NCI-H1694 treated with DMSO at 0.1 percent for 48 hours (cell line): ENCODE measurements at regions not wholly inside any gene's neighbourhood (a gene's known extent, or its start where the extent isn't known, plus 50 kb on each side); places are given as distances from the start of the nearest gene placed in this dataset.

Experiments
- DNase-seq: peaks from one replicate; lab custom pipeline; 2025; lab: John Stamatoyannopoulos, UW

GRCh38 chr3:106533093-106533787 lies 664.4 kb upstream of the CBLB start:
- no peak for DNase-seq

DNA sequence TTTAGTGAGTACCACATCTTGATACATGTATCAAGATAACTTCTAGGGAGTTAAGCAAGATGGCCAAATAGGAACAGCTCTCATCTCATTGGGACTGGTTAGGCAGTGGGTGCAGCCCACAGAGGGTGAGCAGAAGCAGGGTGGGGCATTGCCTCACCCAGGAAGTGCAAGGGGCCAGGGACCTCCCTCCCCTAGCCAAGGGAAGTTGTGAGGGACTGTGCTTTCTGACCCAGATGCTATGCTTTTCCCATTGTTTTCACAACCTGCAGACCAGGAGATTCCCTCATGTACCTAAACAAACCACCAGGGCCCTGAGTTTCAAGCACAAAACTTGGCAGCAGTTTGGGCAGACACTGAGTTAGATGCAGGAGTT lies 665.0 kb upstream of the CBLB start:
- DNase-seq, result no peak

DNA sequence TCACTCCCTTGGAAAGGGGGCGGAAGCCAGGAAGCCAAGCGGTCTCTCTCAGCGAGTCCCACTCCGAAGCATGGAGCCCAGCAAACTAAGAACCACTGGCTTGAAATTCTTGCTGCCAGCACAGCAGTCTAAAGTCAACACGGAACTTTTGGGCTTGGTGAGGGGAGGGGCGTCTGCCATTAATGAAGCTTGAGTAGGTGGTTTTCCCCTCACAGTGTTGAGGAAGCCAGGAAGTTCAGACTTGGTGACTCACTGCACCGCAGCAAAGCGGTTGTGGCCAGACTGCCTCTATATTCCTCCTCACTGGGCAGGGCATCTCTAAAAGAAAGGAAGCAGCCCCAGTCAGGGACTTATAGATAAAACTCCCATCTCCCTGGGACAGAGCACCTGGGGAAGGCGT lies 665.4 kb upstream of the CBLB start:
- DNase-seq, result peak; percentile 3

- DNase-seq, result no peak
Observed at GRCh38 chr3:106540743-106541142, 671.9 kb upstream of the CBLB start.

DNA sequence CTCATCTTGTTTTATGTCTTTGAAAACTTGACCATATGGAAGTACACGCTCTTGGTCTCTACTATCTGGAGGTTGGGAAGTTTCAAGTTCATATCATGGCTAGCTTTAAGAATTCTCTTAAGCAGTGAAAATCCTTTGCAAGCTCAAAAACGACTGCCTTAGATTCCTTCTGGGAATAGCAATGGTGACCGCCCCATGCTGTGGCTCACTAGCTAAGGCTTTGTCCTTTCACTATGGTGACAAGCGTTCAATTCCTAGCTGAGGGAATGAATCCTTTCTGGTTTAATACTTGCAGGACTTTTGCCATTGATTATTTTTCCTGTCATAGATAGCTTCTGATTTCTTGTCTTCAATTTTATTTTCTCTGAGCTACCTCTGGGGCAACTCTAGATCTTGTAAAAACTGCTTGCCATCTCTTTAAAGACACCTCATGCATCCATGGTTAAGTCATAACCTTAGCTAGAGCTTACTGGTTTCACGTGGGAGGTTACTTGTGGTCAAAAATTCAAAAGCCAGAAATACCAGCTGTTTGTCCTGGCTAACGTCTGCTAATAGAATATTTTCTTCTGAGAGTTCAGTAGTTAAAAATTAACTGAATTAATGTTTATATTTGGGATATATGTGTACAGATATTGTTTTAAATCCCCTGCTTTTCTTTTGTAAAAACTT lies 673.4 kb upstream of the CBLB start:
- DNase-seq, result no peak

- no peak for DNase-seq
Observed at GRCh38 chr3:106552351-106553043, 683.7 kb upstream of the CBLB start.

DNA sequence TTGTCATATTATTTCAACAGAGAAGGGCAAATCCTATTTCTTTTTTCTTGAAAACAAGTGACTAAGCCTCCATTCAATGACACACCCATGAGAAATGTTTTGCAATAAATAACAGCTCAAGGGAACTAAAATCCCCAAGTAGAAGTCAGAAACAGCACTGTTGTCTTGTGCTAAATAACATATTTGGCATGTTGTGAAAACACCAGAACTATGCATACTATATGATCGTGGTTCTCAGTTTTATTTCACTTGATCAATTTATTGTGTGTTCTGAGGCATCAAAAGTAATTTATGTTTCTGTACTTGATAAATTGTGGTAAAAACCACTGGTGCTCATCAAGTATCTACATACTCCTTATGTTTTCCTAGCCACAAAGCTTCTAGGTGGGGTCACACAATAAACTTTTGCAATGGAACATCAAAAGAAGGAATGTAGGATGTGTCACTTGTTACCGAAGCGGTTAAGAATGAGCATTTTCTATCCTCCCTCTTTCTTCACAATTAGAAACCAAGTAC lies 691.7 kb upstream of the CBLB start:
- no peak for DNase-seq

GRCh38 chr3:106566277-106566676 lies 697.5 kb upstream of the CBLB start:
- DNase-seq, result no peak

DNA sequence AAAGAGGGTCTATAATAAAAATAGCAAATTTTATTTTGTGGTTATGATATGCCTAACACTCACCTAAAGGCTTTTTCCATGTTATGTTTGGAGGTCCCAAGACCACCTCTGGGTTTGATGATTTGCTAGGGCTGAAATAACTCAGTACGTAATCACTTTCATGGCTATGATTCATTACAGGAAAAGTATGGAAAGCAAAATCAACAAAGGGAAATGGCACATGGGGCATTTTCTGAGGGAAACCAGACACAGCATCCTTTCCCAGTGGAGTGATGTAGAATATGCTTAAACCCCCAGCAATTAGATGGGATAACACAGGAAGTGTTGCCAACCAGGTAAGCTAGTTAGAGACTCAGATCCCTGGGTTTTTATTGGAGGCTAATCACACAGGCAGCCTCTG lies 701.6 kb upstream of the CBLB start:
- no peak for DNase-seq

- no peak for DNase-seq
Observed at GRCh38 chr3:106573605-106574004, 704.8 kb upstream of the CBLB start.

- DNase-seq, result no peak
Observed at GRCh38 chr3:106575029-106575428, 706.2 kb upstream of the CBLB start.

DNA sequence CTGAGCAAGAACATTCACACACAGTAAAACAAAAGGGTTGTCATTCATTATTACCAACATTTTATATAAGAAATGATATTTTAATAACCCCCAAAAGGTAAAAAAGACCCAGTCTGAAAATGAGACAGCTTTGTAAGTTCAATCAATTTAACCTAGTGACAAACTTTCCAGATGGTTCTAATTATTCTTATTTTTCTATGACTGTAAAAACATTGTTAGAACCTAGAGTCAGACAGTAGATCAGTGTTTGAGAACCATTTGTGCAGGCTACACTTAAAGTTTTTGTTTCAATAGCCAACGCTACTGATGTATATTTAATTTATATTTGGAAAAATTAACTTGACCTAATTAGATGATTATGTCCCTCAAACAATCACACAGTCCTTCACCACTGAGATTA lies 708.4 kb upstream of the CBLB start:
- DNase-seq, result no peak

- no peak for DNase-seq
Observed at GRCh38 chr3:106578911-106579310, 710.1 kb upstream of the CBLB start.

- no peak for DNase-seq
Observed at GRCh38 chr3:106582151-106582550, 713.3 kb upstream of the CBLB start.

- no peak for DNase-seq
Observed at GRCh38 chr3:106587551-106587950, 718.7 kb upstream of the CBLB start.

GRCh38 chr3:106588739-106589138 lies 719.9 kb upstream of the CBLB start:
- no peak for DNase-seq

GRCh38 chr3:106589311-106589942 lies 720.6 kb upstream of the CBLB start:
- DNase-seq, result no peak

GRCh38 chr3:106590216-106590615 lies 721.4 kb upstream of the CBLB start:
- no peak for DNase-seq

GRCh38 chr3:106593381-106593780 lies 724.6 kb upstream of the CBLB start:
- no peak for DNase-seq

DNA sequence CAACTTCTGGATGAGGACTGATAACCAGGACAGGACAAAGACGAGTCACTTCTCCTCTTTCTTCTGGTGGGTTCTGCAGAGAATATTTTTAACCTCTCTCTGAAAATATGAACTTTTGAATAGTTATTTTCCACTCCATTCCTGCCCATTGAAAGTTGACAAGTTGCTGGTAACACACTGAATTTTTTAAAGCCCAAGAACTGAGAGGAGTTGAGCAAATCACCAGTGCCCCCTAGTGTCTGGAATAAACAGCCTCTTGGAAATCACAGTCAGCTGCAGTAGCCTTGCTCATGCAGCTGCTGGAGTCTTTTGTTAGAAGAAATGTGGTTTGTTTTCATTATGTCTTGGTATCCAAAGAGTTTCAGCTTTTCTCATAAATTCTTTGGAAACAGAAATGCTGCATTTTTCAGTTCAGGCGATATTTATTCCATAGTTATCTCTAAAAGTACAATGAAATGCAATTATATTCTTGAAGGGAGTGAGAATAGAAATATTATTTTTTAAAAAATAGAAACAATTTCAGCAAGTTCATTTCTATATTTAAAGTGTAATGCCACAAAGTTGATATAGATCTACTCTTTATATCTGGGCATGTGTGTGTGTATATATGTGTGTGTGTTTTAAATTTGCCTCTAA lies 741.0 kb upstream of the CBLB start:
- DNase-seq, result peak; percentile 78

- no peak for DNase-seq
Observed at GRCh38 chr3:106610362-106610959, 741.6 kb upstream of the CBLB start.

GRCh38 chr3:106611116-106611515 lies 742.3 kb upstream of the CBLB start:
- no peak for DNase-seq
